Ovary (tissue), 3 donors: ENCODE measurements at regions not wholly inside any gene's neighbourhood (a gene's known extent, or its start where the extent isn't known, plus 50 kb on each side); places are given as distances from the start of the nearest gene placed in this dataset.

Source experiments
- POLR2A ChIP-seq: fragments of 450-650 bp; IDR thresholded peaks from one replicate; pipeline ENCODE4 v1.6.1; 2017; ENCODE audit warnings: antibody characterized with exemption, mild to moderate bottlenecking, moderate library complexity
- TF ChIP-seq, protein P1 (sequence below), 3 donors: fragments of 450-650 bp in 2 of 3; fragments of 200-600 bp in 1 of 3; IDR thresholded peaks; one replicate each; pipeline versions ENCODE4 v1.5.1 to v1.8.0; 2016 to 2022; ENCODE audit warnings: antibody characterized with exemption in 3 of 3, mild to moderate bottlenecking in 1 of 3
- donor health status: DM: no; HTN: no; CAD: no.

DNA sequence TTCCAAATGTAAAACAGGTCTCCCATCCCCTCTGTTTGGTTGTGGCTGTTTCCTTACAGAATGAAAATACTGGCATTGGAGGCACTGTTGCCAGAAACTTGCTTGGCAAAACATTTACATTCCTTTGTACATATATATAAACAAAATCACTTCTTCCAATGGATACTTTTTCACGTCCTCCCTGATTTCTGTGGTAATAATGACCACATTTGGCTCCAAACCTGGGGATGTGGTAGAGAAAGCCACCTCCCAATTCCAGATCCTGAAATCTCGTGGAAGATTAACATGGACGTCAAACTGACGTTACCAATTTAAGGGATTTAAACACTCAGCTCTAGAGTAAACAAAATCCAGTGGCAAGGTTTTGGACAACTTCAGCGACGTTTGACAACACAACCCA, 370.8 kb upstream of the ZFHX3 start:
- TF ChIP-seq, protein P1, sequence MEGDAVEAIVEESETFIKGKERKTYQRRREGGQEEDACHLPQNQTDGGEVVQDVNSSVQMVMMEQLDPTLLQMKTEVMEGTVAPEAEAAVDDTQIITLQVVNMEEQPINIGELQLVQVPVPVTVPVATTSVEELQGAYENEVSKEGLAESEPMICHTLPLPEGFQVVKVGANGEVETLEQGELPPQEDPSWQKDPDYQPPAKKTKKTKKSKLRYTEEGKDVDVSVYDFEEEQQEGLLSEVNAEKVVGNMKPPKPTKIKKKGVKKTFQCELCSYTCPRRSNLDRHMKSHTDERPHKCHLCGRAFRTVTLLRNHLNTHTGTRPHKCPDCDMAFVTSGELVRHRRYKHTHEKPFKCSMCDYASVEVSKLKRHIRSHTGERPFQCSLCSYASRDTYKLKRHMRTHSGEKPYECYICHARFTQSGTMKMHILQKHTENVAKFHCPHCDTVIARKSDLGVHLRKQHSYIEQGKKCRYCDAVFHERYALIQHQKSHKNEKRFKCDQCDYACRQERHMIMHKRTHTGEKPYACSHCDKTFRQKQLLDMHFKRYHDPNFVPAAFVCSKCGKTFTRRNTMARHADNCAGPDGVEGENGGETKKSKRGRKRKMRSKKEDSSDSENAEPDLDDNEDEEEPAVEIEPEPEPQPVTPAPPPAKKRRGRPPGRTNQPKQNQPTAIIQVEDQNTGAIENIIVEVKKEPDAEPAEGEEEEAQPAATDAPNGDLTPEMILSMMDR (IDR thresholded peaks at IDR 0.05): no peak
- no peak for TF ChIP-seq POLR2A
